Liver (tissue), 7 donors: ENCODE measurements at regions not wholly inside any gene's neighbourhood (a gene's known extent, or its start where the extent isn't known, plus 50 kb on each side); places are given as distances from the start of the nearest gene placed in this dataset.

Experiments used
- DNase-seq: peaks from one replicate; pipeline ENCODE4 v3.0.0-alpha.2; 2017; ENCODE audit warnings: low spot score
- H3K27ac ChIP-seq, 2 donors: one replicate each; pipeline ENCODE4 v1.7.0; 2013; ENCODE audit warnings: inconsistent platforms in 2 of 2, low read length in 2 of 2, control low read depth in 1 of 2, low read depth in 1 of 2, mild to moderate bottlenecking in 1 of 2
- H3K27me3 ChIP-seq, 4 donors: one replicate each; pipeline versions ENCODE4 v1.6.1 to v1.7.0; 2013; ENCODE audit warnings: low read length in 3 of 4, inconsistent platforms in 1 of 4, mild to moderate bottlenecking in 1 of 4, moderate library complexity in 1 of 4; ENCODE audit not compliant: control insufficient read depth in 4 of 4, insufficient read depth in 4 of 4
- H3K36me3 ChIP-seq, 4 donors: one replicate each; pipeline versions ENCODE4 v1.6.1 to v1.7.0; 2013; ENCODE audit warnings: low read length in 3 of 4, mild to moderate bottlenecking in 3 of 4, low read depth in 1 of 4, moderate library complexity in 1 of 4; ENCODE audit not compliant: control insufficient read depth in 4 of 4, insufficient read depth in 3 of 4
- H3K4me1 ChIP-seq, 4 donors: one replicate each; pipeline versions ENCODE4 v1.6.1 to v1.7.0; 2013; ENCODE audit warnings: low read length in 3 of 4, mild to moderate bottlenecking in 3 of 4, moderate library complexity in 1 of 4; ENCODE audit not compliant: control insufficient read depth in 4 of 4, insufficient read depth in 4 of 4
- H3K4me3 ChIP-seq, 3 donors: one replicate each; pipeline versions ENCODE4 v1.6.1 to v1.7.0; 2013; ENCODE audit warnings: low read length in 3 of 3, control low read depth in 1 of 3, low read depth in 1 of 3, mild to moderate bottlenecking in 1 of 3
- H3K9ac ChIP-seq, 2 donors: one replicate each; pipeline ENCODE4 v1.7.0; 2013; ENCODE audit warnings: low read length in 2 of 2, mild to moderate bottlenecking in 2 of 2, moderate library complexity in 2 of 2, control low read depth in 1 of 2, low read depth in 1 of 2
- H3K9me3 ChIP-seq, 4 donors: one replicate each; pipeline versions ENCODE4 v1.6.1 to v1.7.0; 2013; ENCODE audit warnings: low read length in 3 of 4; ENCODE audit not compliant: control insufficient read depth in 4 of 4
- EGR1 ChIP-seq, 2 donors: IDR thresholded peaks; 2 replicates each; pipeline ENCODE4 v1.6.1; 2016 to 2018; ENCODE audit warnings: antibody characterized with exemption in 2 of 2, low read depth in 2 of 2
- FOXA1 ChIP-seq: IDR thresholded peaks from 2 replicates; pipeline ENCODE4 v1.6.1; 2016; ENCODE audit warnings: antibody characterized with exemption
- FOXA2 ChIP-seq: IDR thresholded peaks from 2 replicates; pipeline ENCODE4 v1.6.1; 2016; ENCODE audit warnings: antibody characterized with exemption
- GABPA ChIP-seq, 2 donors: IDR thresholded peaks in 1 of 2; conservative IDR thresholded peaks in 1 of 2; 2 replicates each; pipeline ENCODE4 v1.6.1; 2016; ENCODE audit warnings: antibody characterized with exemption in 2 of 2, mild to moderate bottlenecking in 1 of 2, moderate library complexity in 1 of 2
- HNF4A ChIP-seq, 2 donors: conservative IDR thresholded peaks; 2 replicates each; pipeline ENCODE4 v1.6.1; 2016; ENCODE audit warnings: antibody characterized with exemption in 2 of 2, mild to moderate bottlenecking in 2 of 2
- HNF4G ChIP-seq: IDR thresholded peaks from 2 replicates; pipeline ENCODE4 v1.6.1; 2016; ENCODE audit warnings: antibody characterized with exemption
- JUND ChIP-seq, 2 donors: IDR thresholded peaks; 2 replicates each; pipeline ENCODE4 v1.6.1; 2016; ENCODE audit warnings: antibody characterized with exemption in 2 of 2
- NR2F2 ChIP-seq: IDR thresholded peaks from 2 replicates; pipeline ENCODE4 v1.6.1; 2016; ENCODE audit warnings: antibody characterized with exemption
- RAD21 ChIP-seq, 2 donors: IDR thresholded peaks; 2 replicates each; pipeline ENCODE4 v1.6.1; 2016; ENCODE audit warnings: antibody characterized with exemption in 2 of 2, mild to moderate bottlenecking in 2 of 2
- REST ChIP-seq: IDR thresholded peaks from 2 replicates; pipeline ENCODE4 v1.6.1; 2016; ENCODE audit warnings: antibody characterized with exemption, mild to moderate bottlenecking
- RXRA ChIP-seq, 2 donors: IDR thresholded peaks; 2 replicates each; pipeline ENCODE4 v1.6.1; 2017 to 2018; ENCODE audit warnings: antibody characterized with exemption in 2 of 2, mild to moderate bottlenecking in 1 of 2
- SP1 ChIP-seq: IDR thresholded peaks from 2 replicates; pipeline ENCODE4 v1.6.1; 2018; ENCODE audit warnings: antibody characterized with exemption, mild to moderate bottlenecking
- TAF1 ChIP-seq: conservative IDR thresholded peaks from 2 replicates; pipeline ENCODE4 v1.6.1; 2016; ENCODE audit warnings: antibody characterized with exemption, mild to moderate bottlenecking
- YY1 ChIP-seq: IDR thresholded peaks from 2 replicates; pipeline ENCODE4 v1.6.1; 2016; ENCODE audit warnings: antibody characterized with exemption, mild to moderate bottlenecking
- ZBTB33 ChIP-seq: IDR thresholded peaks from 2 replicates; pipeline ENCODE4 v1.6.1; 2016; ENCODE audit warnings: antibody characterized with exemption
- TF ChIP-seq, protein P1 (sequence below): IDR thresholded peaks from 2 replicates; pipeline ENCODE4 v1.6.1; 2016; ENCODE audit warnings: antibody characterized with exemption
- TF ChIP-seq, protein P2 (sequence below): fragments of 150-350 bp; IDR thresholded peaks from 2 replicates; pipeline ENCODE4 v1.5.1; 2017; ENCODE audit warnings: improper control_type of control experiment, low read depth, low read length; ENCODE audit not compliant: missing input control
- TF ChIP-seq, protein P3 (sequence below): IDR thresholded peaks from 2 replicates; pipeline ENCODE4 v1.6.1; 2016; ENCODE audit warnings: antibody characterized with exemption
- donor health status: healthy.
- donor health status: healthy.
- donor health status: healthy.
- donor health status: healthy.

GRCh38 chr9:7710686-7711085 lies 88.9 kb downstream of the DMAC1 start:
- H3K27me3 ChIP-seq, result no peaks in the 10 kb centered on the region
- H3K9ac ChIP-seq, result no peak overlapping the region
- H3K27ac ChIP-seq, result no peak overlapping the region
- no peaks in the 10 kb centered on the region for H3K36me3 ChIP-seq
- no peaks in the 10 kb centered on the region for H3K4me1 ChIP-seq
- TF ChIP-seq ZBTB33, result no peak
- TF ChIP-seq NR2F2, result no peak
- TF ChIP-seq RAD21 (IDR thresholded peaks at IDR 0.05), result no peak
- TF ChIP-seq TAF1, result no peak
- TF ChIP-seq, protein P1, sequence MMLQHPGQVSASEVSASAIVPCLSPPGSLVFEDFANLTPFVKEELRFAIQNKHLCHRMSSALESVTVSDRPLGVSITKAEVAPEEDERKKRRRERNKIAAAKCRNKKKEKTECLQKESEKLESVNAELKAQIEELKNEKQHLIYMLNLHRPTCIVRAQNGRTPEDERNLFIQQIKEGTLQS, result no peak
- TF ChIP-seq FOXA2, result no peak
- TF ChIP-seq EGR1 (IDR thresholded peaks at IDR 0.05; ENCODE audit: low read depth in 2 of 2), result no peak
- TF ChIP-seq HNF4A (conservative IDR thresholded peaks at IDR 0.05), result no peak
- no peak for TF ChIP-seq FOXA1
- TF ChIP-seq SP1, result no peak
- TF ChIP-seq HNF4G, result no peak
- no peak for TF ChIP-seq REST
- TF ChIP-seq RXRA (IDR thresholded peaks at IDR 0.05), result no peak
- TF ChIP-seq YY1, result no peak
- TF ChIP-seq, protein P2, sequence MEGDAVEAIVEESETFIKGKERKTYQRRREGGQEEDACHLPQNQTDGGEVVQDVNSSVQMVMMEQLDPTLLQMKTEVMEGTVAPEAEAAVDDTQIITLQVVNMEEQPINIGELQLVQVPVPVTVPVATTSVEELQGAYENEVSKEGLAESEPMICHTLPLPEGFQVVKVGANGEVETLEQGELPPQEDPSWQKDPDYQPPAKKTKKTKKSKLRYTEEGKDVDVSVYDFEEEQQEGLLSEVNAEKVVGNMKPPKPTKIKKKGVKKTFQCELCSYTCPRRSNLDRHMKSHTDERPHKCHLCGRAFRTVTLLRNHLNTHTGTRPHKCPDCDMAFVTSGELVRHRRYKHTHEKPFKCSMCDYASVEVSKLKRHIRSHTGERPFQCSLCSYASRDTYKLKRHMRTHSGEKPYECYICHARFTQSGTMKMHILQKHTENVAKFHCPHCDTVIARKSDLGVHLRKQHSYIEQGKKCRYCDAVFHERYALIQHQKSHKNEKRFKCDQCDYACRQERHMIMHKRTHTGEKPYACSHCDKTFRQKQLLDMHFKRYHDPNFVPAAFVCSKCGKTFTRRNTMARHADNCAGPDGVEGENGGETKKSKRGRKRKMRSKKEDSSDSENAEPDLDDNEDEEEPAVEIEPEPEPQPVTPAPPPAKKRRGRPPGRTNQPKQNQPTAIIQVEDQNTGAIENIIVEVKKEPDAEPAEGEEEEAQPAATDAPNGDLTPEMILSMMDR, result no peak
- TF ChIP-seq, protein P3, sequence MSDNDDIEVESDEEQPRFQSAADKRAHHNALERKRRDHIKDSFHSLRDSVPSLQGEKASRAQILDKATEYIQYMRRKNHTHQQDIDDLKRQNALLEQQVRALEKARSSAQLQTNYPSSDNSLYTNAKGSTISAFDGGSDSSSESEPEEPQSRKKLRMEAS, result no peak
- no peak for TF ChIP-seq GABPA (IDR thresholded peaks at IDR 0.05 in 1 of 2, conservative IDR thresholded peaks at IDR 0.05 in 1 of 2)
- TF ChIP-seq JUND (IDR thresholded peaks at IDR 0.05), result no peak
- peaks cover 0 to 1% (median 0%) of the 10 kb centered on the region in 4 donors for H3K9me3 ChIP-seq
- H3K4me3 ChIP-seq, result no peak overlapping the region
- DNase-seq, result no peak
